A549 (cell line): ENCODE measurements at regions not wholly inside any gene's neighbourhood (a gene's known extent, or its start where the extent isn't known, plus 50 kb on each side); places are given as distances from the start of the nearest gene placed in this dataset.
A peak's percentile ranks its signal among the peaks of the same experiment; 100 is the strongest.

Source experiments
- ATAC-seq, 2 experiments: fragments of 200-7000 bp in 1 of 2; fragments of >200 bp in 1 of 2; cut with Nextera tagmentation in 1 of 2; cut with Tn5 transposase in 1 of 2; 3 replicates each; pipeline versions ENCODE4 v1.8.0 to v1.9.1; 2018 to 2020; ENCODE audit warnings: mild to moderate bottlenecking in 1 of 2, moderate library complexity in 1 of 2
- CTCF ChIA-PET: fragments of 300-600 bp; sonication (Branson Sonifier 250); formaldehyde crosslinking; extraction: SDS; loops from one replicate; lab custom pipeline; 2021; ENCODE audit warnings: antibody characterized with exemption, inconsistent platforms; lab: Yijun Ruan, JAX
- POLR2A ChIA-PET: fragments of 350-600 bp; formaldehyde crosslinking; extraction: SDS; loops from one replicate; lab custom pipeline; 2021; ENCODE audit warnings: antibody characterized with exemption, inconsistent platforms; lab: Yijun Ruan, JAX
- DNase-seq, 2 experiments: peaks; one replicate each; pipeline versions ENCODE4 v3.0.0 to v3.0.0-alpha.2; 2011 to 2016; ENCODE audit warnings: low read depth in 1 of 2, low spot score in 1 of 2
- FAIRE-seq: peaks from 2 replicates; lab custom pipeline; 2011; peaks lifted over from hg19 to GRCh38; lab: Jason Lieb, UNC
- H3K27ac ChIP-seq, 2 experiments: fragments of >200 bp; sonication (Bioruptor Twin); formaldehyde crosslinking; 3 replicates each; pipeline ENCODE4 v1.5.1; 2016 to 2017
- H3K4me1 ChIP-seq: fragments of >200 bp; sonication (Bioruptor Twin); formaldehyde crosslinking; 3 replicates; pipeline ENCODE4 v1.6.1; 2016
- H3K4me2 ChIP-seq: fragments of >200 bp; sonication (Bioruptor Twin); formaldehyde crosslinking; 3 replicates; pipeline ENCODE4 v1.6.1; 2016
- H3K4me3 ChIP-seq: fragments of >200 bp; sonication (Bioruptor Twin); formaldehyde crosslinking; 3 replicates; pipeline ENCODE4 v1.5.1; 2016
- H3K9me3 ChIP-seq: fragments of >200 bp; sonication (Bioruptor Twin); formaldehyde crosslinking; 3 replicates; pipeline ENCODE4 v1.6.1; 2016
- BCL3 ChIP-seq: fragments of >200 bp; sonication (Bioruptor Twin); formaldehyde crosslinking; IDR thresholded peaks from 3 replicates; pipeline ENCODE4 v1.6.1; 2016
- CEBPB ChIP-seq, 2 experiments: fragments of >200 bp in 1 of 2; sonication (Bioruptor Twin) in 1 of 2; formaldehyde crosslinking in 1 of 2; IDR thresholded peaks; 2 replicates each; pipeline ENCODE4 v1.6.1; 2012 to 2016
- CHD2 ChIP-seq: fragments of 150-350 bp; IDR thresholded peaks from 2 replicates; pipeline ENCODE4 v1.6.1; 2014; ENCODE audit warnings: low read length; ENCODE audit not compliant: partially characterized antibody
- CHD4 ChIP-seq: fragments of 200-600 bp; sonication (generic); IDR thresholded peaks from 2 replicates; pipeline ENCODE4 v1.6.1; 2016; ENCODE audit warnings: antibody characterized with exemption, mild to moderate bottlenecking, borderline replicate concordance
- E2F6 ChIP-seq: IDR thresholded peaks from 2 replicates; pipeline ENCODE4 v1.6.1; 2012; ENCODE audit warnings: low read depth, borderline replicate concordance
- EHF ChIP-seq: fragments of 250-450 bp; sonication (Bioruptor Pico); IDR thresholded peaks from 2 replicates; pipeline ENCODE4 v1.5.0; 2020; ENCODE audit warnings: mild to moderate bottlenecking
- EP300 ChIP-seq, 2 experiments: fragments of >200 bp; sonication (Bioruptor Twin); formaldehyde crosslinking; IDR thresholded peaks; 2 replicates in 1 of 2; 3 replicates in 1 of 2; pipeline ENCODE4 v1.6.1; 2016 to 2017
- ESRRA ChIP-seq: fragments of 150-350 bp; IDR thresholded peaks from 2 replicates; pipeline ENCODE4 v1.6.1; 2014; ENCODE audit warnings: mild to moderate bottlenecking, low read length, borderline replicate concordance
- HEYL ChIP-seq: fragments of 250-450 bp; sonication (Bioruptor Pico); IDR thresholded peaks from 2 replicates; pipeline ENCODE4 v1.8.0; 2021; ENCODE audit warnings: mild to moderate bottlenecking, moderate library complexity
- HOXA7 ChIP-seq: fragments of 250-450 bp; sonication (Bioruptor Pico); IDR thresholded peaks from 2 replicates; pipeline ENCODE4 v1.5.0; 2020; ENCODE audit warnings: mild to moderate bottlenecking, moderate library complexity
- HOXB5 ChIP-seq: fragments of 250-450 bp; sonication (Bioruptor Pico); IDR thresholded peaks from 2 replicates; pipeline ENCODE4 v1.5.0; 2020; ENCODE audit warnings: mild to moderate bottlenecking, moderate library complexity
- KDM1A ChIP-seq: fragments of 200-600 bp; sonication (generic); IDR thresholded peaks from 2 replicates; pipeline ENCODE4 v1.6.1; 2016; ENCODE audit warnings: low read depth, mild to moderate bottlenecking
- MAFK ChIP-seq: fragments of 450-650 bp; IDR thresholded peaks from 2 replicates; pipeline ENCODE4 v1.6.1; 2014; ENCODE audit not compliant: partially characterized antibody
- NFE2L2 ChIP-seq: fragments of 150-350 bp; conservative IDR thresholded peaks from 2 replicates; pipeline ENCODE4 v1.6.1; 2014; ENCODE audit warnings: low read length
- NR3C1 ChIP-seq: fragments of >200 bp; sonication (Bioruptor Twin); formaldehyde crosslinking; IDR thresholded peaks from 3 replicates; pipeline ENCODE4 v1.6.1; 2017
- POLR2A ChIP-seq: IDR thresholded peaks from 2 replicates; pipeline ENCODE4 v1.6.1; 2012; ENCODE audit warnings: mild to moderate bottlenecking, low read length
- RCOR1 ChIP-seq: fragments of 150-350 bp; IDR thresholded peaks from 2 replicates; pipeline ENCODE4 v1.6.1; 2014; ENCODE audit warnings: antibody characterized with exemption, low read length, low read depth
- TFCP2L1 ChIP-seq: fragments of 250-450 bp; sonication (Bioruptor Pico); IDR thresholded peaks from 2 replicates; pipeline ENCODE4 v1.5.0; 2021; ENCODE audit warnings: mild to moderate bottlenecking
- TP53 ChIP-seq: fragments of 250-450 bp; sonication (Bioruptor Pico); IDR thresholded peaks from 2 replicates; pipeline ENCODE4 v1.5.0; 2021; ENCODE audit warnings: mild to moderate bottlenecking, moderate library complexity
- USF2 ChIP-seq: fragments of 450-650 bp; IDR thresholded peaks from 2 replicates; pipeline ENCODE4 v1.6.1; 2014; ENCODE audit warnings: antibody characterized with exemption
- ZC3H11A ChIP-seq: fragments of 450-650 bp; IDR thresholded peaks from 2 replicates; pipeline ENCODE4 v1.6.1; 2014; ENCODE audit warnings: antibody characterized with exemption, mild to moderate bottlenecking
- WGBS: methylation state at CpG from one replicate; pipeline ENCODE4 v1.1.6; 2017; ENCODE audit errors: missing lambda C conversion rate; 5-methylcytosine and 5-hydroxymethylcytosine counted together
- TF ChIP-seq, protein P1 (sequence below): IDR thresholded peaks from 2 replicates; pipeline ENCODE4 v1.6.1; 2012
- TF ChIP-seq, protein P2 (sequence below): fragments of 150-350 bp; IDR thresholded peaks from 2 replicates; pipeline ENCODE4 v1.6.1; 2014; ENCODE audit warnings: low read depth, mild to moderate bottlenecking, low read length

GRCh38 chr16:26360867-26361266, 669.1 kb downstream of the HS3ST4 start:
- FAIRE-seq (no peak), ATAC-seq (no peak), DNase-seq (no peak)
- no peaks in the 10 kb centered on the region; the same call in 2 of the 3 replicates for H3K9me3 ChIP-seq
- no peaks in the 10 kb centered on the region for H3K4me1 ChIP-seq
- H3K27ac ChIP-seq, result no peak overlapping the region
- no peak overlapping the region for H3K4me3 ChIP-seq
- 12% methylated on average over 4 of the region's 4 CpGs for WGBS
- POLR2A ChIA-PET, result no interaction called here
- no peak overlapping the region for H3K4me2 ChIP-seq
- CTCF ChIA-PET, result interaction anchor here (1.0 kb wide), 1 partner anchor 11 kb away, joined by 3 read pairs; no protein-coding TSS in a partner anchor
- no peak for TF ChIP-seq TFCP2L1
- peak; percentile 60 for TF ChIP-seq ZC3H11A

DNA sequence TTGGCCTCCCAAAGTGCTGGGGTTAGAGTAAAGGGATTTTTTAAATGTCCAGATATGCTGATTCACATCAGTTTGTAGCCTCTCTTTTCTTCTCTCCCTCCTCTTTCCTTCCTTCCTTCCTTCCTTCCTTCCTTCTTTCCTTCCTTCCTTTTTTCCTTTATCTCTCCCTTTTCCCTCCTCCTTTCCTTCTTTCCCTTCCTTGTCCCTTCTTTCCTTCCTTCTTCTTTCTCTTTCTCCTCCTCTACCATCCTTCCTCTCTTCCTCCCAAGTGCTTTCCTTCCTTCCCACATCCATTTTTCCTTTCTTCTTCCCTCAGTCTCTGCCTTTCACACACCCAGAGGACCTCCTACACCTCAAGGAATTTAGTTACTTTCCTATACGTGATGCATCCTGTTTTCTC, 671.8 kb downstream of the HS3ST4 start:
- Histone ChIP-seq H3K9me3 (no peaks in the 10 kb centered on the region), H3K4me3 (no peak overlapping the region), H3K4me2 (no peak overlapping the region), H3K27ac (no peak overlapping the region), H3K4me1 (no peaks in the 10 kb centered on the region)
- CTCF ChIA-PET, result no interaction called here
- 0% methylated on average over 1 of the region's 1 CpG for WGBS
- DNase-seq (no peak), FAIRE-seq (no peak), ATAC-seq (no peak)
- TF ChIP-seq HOXA7 (CRISPR knock-in tag) (no peak), NFE2L2 (no peak), KDM1A (no peak), E2F6 (no peak), NR3C1 (no peak), TFCP2L1 (no peak), CHD2 (no peak), POLR2A (no peak), TP53 (CRISPR knock-in tag) (no peak), RCOR1 (no peak), EP300 (IDR thresholded peaks at IDR 0.05) (no peak), EHF (CRISPR knock-in tag) (no peak)
- TF ChIP-seq, protein P1, sequence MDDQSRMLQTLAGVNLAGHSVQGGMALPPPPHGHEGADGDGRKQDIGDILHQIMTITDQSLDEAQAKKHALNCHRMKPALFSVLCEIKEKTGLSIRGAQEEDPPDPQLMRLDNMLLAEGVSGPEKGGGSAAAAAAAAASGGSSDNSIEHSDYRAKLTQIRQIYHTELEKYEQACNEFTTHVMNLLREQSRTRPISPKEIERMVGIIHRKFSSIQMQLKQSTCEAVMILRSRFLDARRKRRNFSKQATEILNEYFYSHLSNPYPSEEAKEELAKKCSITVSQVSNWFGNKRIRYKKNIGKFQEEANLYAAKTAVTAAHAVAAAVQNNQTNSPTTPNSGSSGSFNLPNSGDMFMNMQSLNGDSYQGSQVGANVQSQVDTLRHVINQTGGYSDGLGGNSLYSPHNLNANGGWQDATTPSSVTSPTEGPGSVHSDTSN, result no peak
- TF ChIP-seq, protein P2, sequence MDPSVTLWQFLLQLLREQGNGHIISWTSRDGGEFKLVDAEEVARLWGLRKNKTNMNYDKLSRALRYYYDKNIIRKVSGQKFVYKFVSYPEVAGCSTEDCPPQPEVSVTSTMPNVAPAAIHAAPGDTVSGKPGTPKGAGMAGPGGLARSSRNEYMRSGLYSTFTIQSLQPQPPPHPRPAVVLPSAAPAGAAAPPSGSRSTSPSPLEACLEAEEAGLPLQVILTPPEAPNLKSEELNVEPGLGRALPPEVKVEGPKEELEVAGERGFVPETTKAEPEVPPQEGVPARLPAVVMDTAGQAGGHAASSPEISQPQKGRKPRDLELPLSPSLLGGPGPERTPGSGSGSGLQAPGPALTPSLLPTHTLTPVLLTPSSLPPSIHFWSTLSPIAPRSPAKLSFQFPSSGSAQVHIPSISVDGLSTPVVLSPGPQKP, result no peak
- POLR2A ChIA-PET, result no interaction called here

DNA sequence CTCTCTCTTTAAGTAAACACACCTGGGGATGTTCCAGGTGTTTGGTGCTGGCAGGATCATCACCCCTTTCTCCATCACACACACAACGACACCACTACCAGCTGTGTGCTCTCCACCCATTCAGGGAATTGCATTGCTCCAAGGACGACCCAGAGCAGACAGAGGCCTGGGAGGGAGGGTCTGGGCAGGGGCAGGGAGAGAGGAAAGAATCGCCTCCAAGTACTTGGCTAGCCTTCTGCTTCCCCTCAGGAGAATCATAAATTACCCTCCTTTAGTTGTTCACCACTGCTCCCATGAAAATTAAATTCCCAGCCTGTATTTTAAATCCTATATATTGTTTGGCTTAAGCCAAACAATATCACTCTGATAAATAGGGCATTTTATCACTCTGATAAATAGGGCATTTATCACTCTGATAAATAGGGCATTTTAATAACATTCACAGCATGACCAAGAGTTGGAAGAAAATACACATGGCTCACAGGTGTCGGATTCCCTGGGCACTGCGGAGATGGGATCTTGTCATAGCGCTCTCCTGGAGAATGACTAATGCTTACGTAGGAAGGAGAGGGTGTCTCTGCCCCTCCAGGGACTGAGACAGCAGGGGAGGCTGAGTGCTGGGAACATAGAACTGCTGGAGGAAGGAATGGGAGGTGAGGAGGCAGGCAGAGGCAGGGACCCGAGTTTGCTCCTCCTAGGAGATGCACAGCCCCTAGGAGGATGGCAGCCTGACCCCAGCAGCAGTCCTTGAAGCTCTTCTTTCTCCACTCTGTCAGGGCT, 673.6 kb downstream of the HS3ST4 start:
- 4% methylated on average over 8 of the region's 8 CpGs for WGBS
- CTCF ChIA-PET, result no interaction called here

More for the DNA sequence above, 673.6 kb downstream of the HS3ST4 start:
- FAIRE-seq (no peak), DNase-seq (no peak), ATAC-seq (no peak)
- Histone ChIP-seq H3K4me3 (no peak overlapping the region), H3K27ac (no peak overlapping the region), H3K9me3 (no peaks in the 10 kb centered on the region), H3K4me2 (no peak overlapping the region), H3K4me1 (no peaks in the 10 kb centered on the region)
- POLR2A ChIA-PET, result no interaction called here
- no peak for TF ChIP-seq BCL3
- TF ChIP-seq MAFK, result no peak
- no peak for TF ChIP-seq ESRRA
- TF ChIP-seq CHD2, result no peak
- no peak for TF ChIP-seq HOXB5 (CRISPR knock-in tag)
- TF ChIP-seq TFCP2L1, result no peak
- TF ChIP-seq EHF (CRISPR knock-in tag), result no peak
- TF ChIP-seq CEBPB (IDR thresholded peaks at IDR 0.05), result no peak
- no peak for TF ChIP-seq E2F6
- TF ChIP-seq USF2, result no peak
- TF ChIP-seq HEYL, result no peak
- TF ChIP-seq CHD4, result no peak
